ENCODE measurements at regions not wholly inside any gene's neighbourhood (a gene's known extent, or its start where the extent isn't known, plus 50 kb on each side); places are given as distances from the start of the nearest gene placed in this dataset.

DNA sequence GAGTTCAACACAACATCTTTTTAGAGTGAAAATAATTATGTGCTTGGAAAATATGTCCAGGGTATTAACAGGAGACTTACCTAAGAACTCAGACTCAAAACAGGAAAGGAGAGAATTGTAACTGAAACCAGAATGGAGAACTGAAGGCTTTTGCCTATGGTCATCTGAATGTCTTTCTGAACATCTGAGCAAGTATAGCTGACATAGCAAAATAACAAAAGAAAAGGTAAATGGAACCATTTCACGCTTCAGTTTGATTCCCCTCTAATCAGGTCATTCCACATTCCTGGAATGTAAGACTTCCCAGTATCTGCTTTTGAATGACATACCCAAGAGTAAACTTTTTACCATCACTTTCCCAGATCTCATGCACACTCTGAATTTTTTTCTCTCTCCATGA lies 500.4 kb upstream of the HS3ST1 start:
- TF ChIP-seq, protein P1, sequence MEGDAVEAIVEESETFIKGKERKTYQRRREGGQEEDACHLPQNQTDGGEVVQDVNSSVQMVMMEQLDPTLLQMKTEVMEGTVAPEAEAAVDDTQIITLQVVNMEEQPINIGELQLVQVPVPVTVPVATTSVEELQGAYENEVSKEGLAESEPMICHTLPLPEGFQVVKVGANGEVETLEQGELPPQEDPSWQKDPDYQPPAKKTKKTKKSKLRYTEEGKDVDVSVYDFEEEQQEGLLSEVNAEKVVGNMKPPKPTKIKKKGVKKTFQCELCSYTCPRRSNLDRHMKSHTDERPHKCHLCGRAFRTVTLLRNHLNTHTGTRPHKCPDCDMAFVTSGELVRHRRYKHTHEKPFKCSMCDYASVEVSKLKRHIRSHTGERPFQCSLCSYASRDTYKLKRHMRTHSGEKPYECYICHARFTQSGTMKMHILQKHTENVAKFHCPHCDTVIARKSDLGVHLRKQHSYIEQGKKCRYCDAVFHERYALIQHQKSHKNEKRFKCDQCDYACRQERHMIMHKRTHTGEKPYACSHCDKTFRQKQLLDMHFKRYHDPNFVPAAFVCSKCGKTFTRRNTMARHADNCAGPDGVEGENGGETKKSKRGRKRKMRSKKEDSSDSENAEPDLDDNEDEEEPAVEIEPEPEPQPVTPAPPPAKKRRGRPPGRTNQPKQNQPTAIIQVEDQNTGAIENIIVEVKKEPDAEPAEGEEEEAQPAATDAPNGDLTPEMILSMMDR (IDR thresholded peaks at IDR 0.05 in 8 of 11, conservative IDR thresholded peaks at IDR 0.05 in 3 of 11), result no peak
- TF ChIP-seq POLR2A (IDR thresholded peaks at IDR 0.05) (no peak), POLR2AphosphoS5 (IDR thresholded peaks at IDR 0.05) (no peak)
